Effector memory CD8-positive, alpha-beta T cell (primary cell): ENCODE measurements at regions not wholly inside any gene's neighbourhood (a gene's known extent, or its start where the extent isn't known, plus 50 kb on each side); places are given as distances from the start of the nearest gene placed in this dataset.

ENCODE experiments used
- ATAC-seq: fragments of 150-1000 bp; cut with Tn5 transposase; replicated peaks from 2 replicates; pipeline ENCODE4 v1.10.0; 2021; ENCODE audit warnings: mild to moderate bottlenecking, moderate library complexity
- DNase-seq, 3 experiments: peaks; one replicate each; pipeline ENCODE4 v3.0.0; 2021
- H3K27ac Mint-ChIP-seq, 2 donors: one replicate each; pipeline ENCODE4 v1.8.0; 2022; ENCODE audit warnings: mild to moderate bottlenecking in 2 of 2, mixed read lengths in 2 of 2, moderate library complexity in 2 of 2
- H3K27me3 Mint-ChIP-seq, 2 donors: one replicate each; pipeline ENCODE4 v1.8.0; 2022; ENCODE audit warnings: mixed read lengths in 2 of 2
- H3K36me3 Mint-ChIP-seq: one replicate; pipeline ENCODE4 v1.8.0; 2022; ENCODE audit warnings: mild to moderate bottlenecking, moderate library complexity, mixed read lengths; ENCODE audit not compliant: insufficient read depth
- H3K4me1 Mint-ChIP-seq, 2 donors: one replicate each; pipeline ENCODE4 v1.8.0; 2022; ENCODE audit warnings: low read depth in 2 of 2, mixed read lengths in 2 of 2
- H3K4me3 Mint-ChIP-seq, 2 donors: one replicate each; pipeline ENCODE4 v1.8.0; 2022; ENCODE audit warnings: mild to moderate bottlenecking in 2 of 2, mixed read lengths in 2 of 2, moderate library complexity in 2 of 2
- H3K9me3 Mint-ChIP-seq, 2 donors: one replicate each; pipeline ENCODE4 v1.8.0; 2022; ENCODE audit warnings: mixed read lengths in 2 of 2

- DNase-seq (no peak), ATAC-seq (no peak)
- Mint-ChIP-seq H3K4me1 (no peaks in the 10 kb centered on the region), H3K9me3 (no peaks in the 10 kb centered on the region), H3K4me3 (no peak overlapping the region), H3K36me3 (no peaks in the 10 kb centered on the region), H3K27me3 (peaks cover 52 to 85% of the 10 kb centered on the region in 2 donors), H3K27ac (no peak overlapping the region)
Measured at GRCh38 chr2:238689331-238689730, 158.6 kb upstream of the TWIST2 start.

GRCh38 chr2:238689871-238690389 lies 158.0 kb upstream of the TWIST2 start:
- Mint-ChIP-seq H3K4me3 (no peak overlapping the region), H3K9me3 (no peaks in the 10 kb centered on the region), H3K27me3 (peaks cover 48 to 81% of the 10 kb centered on the region in 2 donors), H3K27ac (no peak overlapping the region), H3K4me1 (no peaks in the 10 kb centered on the region), H3K36me3 (no peaks in the 10 kb centered on the region)
- ATAC-seq (no peak), DNase-seq (no peak)

- DNase-seq (no peak), ATAC-seq (no peak)
- H3K36me3 Mint-ChIP-seq = no peaks in the 10 kb centered on the region
- H3K27ac Mint-ChIP-seq = no peak overlapping the region
- peaks cover 50 to 80% of the 10 kb centered on the region in 2 donors for H3K27me3 Mint-ChIP-seq
- no peak overlapping the region for H3K4me3 Mint-ChIP-seq
- H3K4me1 Mint-ChIP-seq = no peaks in the 10 kb centered on the region
- no peaks in the 10 kb centered on the region for H3K9me3 Mint-ChIP-seq
Measured at GRCh38 chr2:238690511-238690910, 157.4 kb upstream of the TWIST2 start.

- Mint-ChIP-seq H3K27me3 (peaks cover 42 to 67% of the 10 kb centered on the region in 2 donors), H3K4me1 (no peaks in the 10 kb centered on the region), H3K27ac (no peak overlapping the region), H3K4me3 (no peak overlapping the region), H3K36me3 (no peaks in the 10 kb centered on the region), H3K9me3 (no peaks in the 10 kb centered on the region)
- ATAC-seq (no peak), DNase-seq (no peak)
Measured at GRCh38 chr2:238691596-238692491, 156.0 kb upstream of the TWIST2 start.

GRCh38 chr2:238692562-238692961 lies 155.3 kb upstream of the TWIST2 start:
- no peak for DNase-seq
- H3K27me3 Mint-ChIP-seq = peaks cover 36 to 60% of the 10 kb centered on the region in 2 donors
- H3K36me3 Mint-ChIP-seq = no peaks in the 10 kb centered on the region
- ATAC-seq = no peak
- H3K4me1 Mint-ChIP-seq = no peaks in the 10 kb centered on the region
- no peak overlapping the region for H3K4me3 Mint-ChIP-seq
- no peak overlapping the region for H3K27ac Mint-ChIP-seq
- H3K9me3 Mint-ChIP-seq = no peaks in the 10 kb centered on the region

- H3K4me3 Mint-ChIP-seq = no peak overlapping the region
- ATAC-seq (no peak), DNase-seq (no peak)
- H3K27me3 Mint-ChIP-seq = peaks cover 28 to 55% of the 10 kb centered on the region in 2 donors
- H3K4me1 Mint-ChIP-seq = no peaks in the 10 kb centered on the region
- no peaks in the 10 kb centered on the region for H3K9me3 Mint-ChIP-seq
- no peaks in the 10 kb centered on the region for H3K36me3 Mint-ChIP-seq
- no peak overlapping the region for H3K27ac Mint-ChIP-seq
Measured at GRCh38 chr2:238693337-238694093, 154.4 kb upstream of the TWIST2 start.

- no peak for ATAC-seq
- H3K36me3 Mint-ChIP-seq = no peaks in the 10 kb centered on the region
- no peak for DNase-seq
- H3K27ac Mint-ChIP-seq = no peak overlapping the region
- no peaks in the 10 kb centered on the region for H3K9me3 Mint-ChIP-seq
- peaks cover 20 to 50% of the 10 kb centered on the region in 2 donors for H3K27me3 Mint-ChIP-seq
- no peak overlapping the region for H3K4me3 Mint-ChIP-seq
- no peaks in the 10 kb centered on the region for H3K4me1 Mint-ChIP-seq
Measured at GRCh38 chr2:238694136-238694755, 153.6 kb upstream of the TWIST2 start.

- Mint-ChIP-seq H3K27ac (no peak overlapping the region), H3K27me3 (peaks cover 16 to 43% of the 10 kb centered on the region in 2 donors), H3K36me3 (no peaks in the 10 kb centered on the region), H3K9me3 (no peaks in the 10 kb centered on the region), H3K4me1 (no peaks in the 10 kb centered on the region), H3K4me3 (no peak overlapping the region)
- DNase-seq (no peak), ATAC-seq (no peak)
Measured at GRCh38 chr2:238694922-238695321, 153.0 kb upstream of the TWIST2 start.

GRCh38 chr2:238695538-238695937 lies 152.3 kb upstream of the TWIST2 start:
- Mint-ChIP-seq H3K27ac (no peak overlapping the region), H3K36me3 (no peaks in the 10 kb centered on the region), H3K27me3 (peaks cover 11 to 37% of the 10 kb centered on the region in 2 donors), H3K4me1 (no peaks in the 10 kb centered on the region), H3K9me3 (no peaks in the 10 kb centered on the region), H3K4me3 (no peak overlapping the region)
- DNase-seq = no peak
- ATAC-seq = no peak

- Mint-ChIP-seq H3K27ac (no peak overlapping the region), H3K27me3 (peaks cover 6 to 31% of the 10 kb centered on the region in 2 donors), H3K4me3 (no peak overlapping the region), H3K9me3 (no peaks in the 10 kb centered on the region), H3K36me3 (no peaks in the 10 kb centered on the region), H3K4me1 (peaks cover 0 to under 1% of the 10 kb centered on the region in 2 donors)
- no peak for ATAC-seq
- DNase-seq = no peak
Measured at GRCh38 chr2:238696331-238696730, 151.6 kb upstream of the TWIST2 start.

- no peak overlapping the region for H3K4me3 Mint-ChIP-seq
- no peak for DNase-seq
- no peak overlapping the region for H3K27ac Mint-ChIP-seq
- H3K27me3 Mint-ChIP-seq = peaks cover 6 to 31% of the 10 kb centered on the region in 2 donors
- H3K36me3 Mint-ChIP-seq = no peaks in the 10 kb centered on the region
- no peaks in the 10 kb centered on the region for H3K9me3 Mint-ChIP-seq
- ATAC-seq = no peak
- H3K4me1 Mint-ChIP-seq = peaks cover 0 to 5% of the 10 kb centered on the region in 2 donors
Measured at GRCh38 chr2:238696786-238697185, 151.1 kb upstream of the TWIST2 start.

GRCh38 chr2:238697193-238698071 lies 150.5 kb upstream of the TWIST2 start:
- H3K27ac Mint-ChIP-seq = no peak overlapping the region
- DNase-seq = no peak

GRCh38 chr2:238698072-238698352 lies 149.9 kb upstream of the TWIST2 start:
- Mint-ChIP-seq H3K36me3 (peaks cover 3% of the 10 kb centered on the region), H3K4me1 (peaks cover 0 to 6% of the 10 kb centered on the region in 2 donors), H3K9me3 (no peaks in the 10 kb centered on the region), H3K27me3 (peaks cover 6 to 31% of the 10 kb centered on the region in 2 donors), H3K4me3 (no peak overlapping the region), H3K27ac (no peak overlapping the region)
- no peak for DNase-seq
- no peak for ATAC-seq

More at GRCh38 chr2:238697193-238698071, 150.5 kb upstream of the TWIST2 start:
- ATAC-seq = no peak
- Mint-ChIP-seq H3K27me3 (peaks cover 6 to 33% of the 10 kb centered on the region in 2 donors), H3K4me1 (peaks cover 0 to 6% of the 10 kb centered on the region in 2 donors), H3K36me3 (no peaks in the 10 kb centered on the region), H3K9me3 (no peaks in the 10 kb centered on the region), H3K4me3 (no peak overlapping the region)
